ENCODE measurements at regions not wholly inside any gene's neighbourhood (a gene's known extent, or its start where the extent isn't known, plus 50 kb on each side); places are given as distances from the start of the nearest gene placed in this dataset.

DNA sequence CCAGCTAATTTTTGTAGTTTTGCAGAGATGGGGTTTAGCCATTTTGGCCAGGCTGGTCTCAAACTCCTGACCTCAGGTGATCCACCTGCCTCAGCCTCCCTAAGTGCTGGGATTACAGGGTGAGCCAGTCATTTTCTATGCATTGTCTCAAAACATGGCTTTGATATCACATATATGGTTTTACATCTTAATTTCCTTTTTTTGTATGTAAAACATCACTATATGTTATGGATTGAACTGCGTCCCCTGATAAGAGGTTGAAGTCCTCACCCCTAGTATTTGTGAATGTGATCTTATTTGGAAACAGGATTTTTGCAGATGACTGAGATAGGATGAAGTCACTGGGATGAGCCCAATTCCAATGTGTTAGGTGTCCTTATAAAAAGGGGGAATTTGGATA is 89.8 kb upstream of the MYCN start:
- TF ChIP-seq, protein P1, sequence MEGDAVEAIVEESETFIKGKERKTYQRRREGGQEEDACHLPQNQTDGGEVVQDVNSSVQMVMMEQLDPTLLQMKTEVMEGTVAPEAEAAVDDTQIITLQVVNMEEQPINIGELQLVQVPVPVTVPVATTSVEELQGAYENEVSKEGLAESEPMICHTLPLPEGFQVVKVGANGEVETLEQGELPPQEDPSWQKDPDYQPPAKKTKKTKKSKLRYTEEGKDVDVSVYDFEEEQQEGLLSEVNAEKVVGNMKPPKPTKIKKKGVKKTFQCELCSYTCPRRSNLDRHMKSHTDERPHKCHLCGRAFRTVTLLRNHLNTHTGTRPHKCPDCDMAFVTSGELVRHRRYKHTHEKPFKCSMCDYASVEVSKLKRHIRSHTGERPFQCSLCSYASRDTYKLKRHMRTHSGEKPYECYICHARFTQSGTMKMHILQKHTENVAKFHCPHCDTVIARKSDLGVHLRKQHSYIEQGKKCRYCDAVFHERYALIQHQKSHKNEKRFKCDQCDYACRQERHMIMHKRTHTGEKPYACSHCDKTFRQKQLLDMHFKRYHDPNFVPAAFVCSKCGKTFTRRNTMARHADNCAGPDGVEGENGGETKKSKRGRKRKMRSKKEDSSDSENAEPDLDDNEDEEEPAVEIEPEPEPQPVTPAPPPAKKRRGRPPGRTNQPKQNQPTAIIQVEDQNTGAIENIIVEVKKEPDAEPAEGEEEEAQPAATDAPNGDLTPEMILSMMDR (IDR thresholded peaks at IDR 0.05) = no peak
- TF ChIP-seq ZBTB21 (CRISPR knock-in tag; IDR thresholded peaks at IDR 0.05; ENCODE audit: borderline replicate concordance) (no peak), NFYB (CRISPR knock-in tag; conservative IDR thresholded peaks at IDR 0.05; ENCODE audit: low read depth) (no peak)
- TF ChIP-seq, protein P2, sequence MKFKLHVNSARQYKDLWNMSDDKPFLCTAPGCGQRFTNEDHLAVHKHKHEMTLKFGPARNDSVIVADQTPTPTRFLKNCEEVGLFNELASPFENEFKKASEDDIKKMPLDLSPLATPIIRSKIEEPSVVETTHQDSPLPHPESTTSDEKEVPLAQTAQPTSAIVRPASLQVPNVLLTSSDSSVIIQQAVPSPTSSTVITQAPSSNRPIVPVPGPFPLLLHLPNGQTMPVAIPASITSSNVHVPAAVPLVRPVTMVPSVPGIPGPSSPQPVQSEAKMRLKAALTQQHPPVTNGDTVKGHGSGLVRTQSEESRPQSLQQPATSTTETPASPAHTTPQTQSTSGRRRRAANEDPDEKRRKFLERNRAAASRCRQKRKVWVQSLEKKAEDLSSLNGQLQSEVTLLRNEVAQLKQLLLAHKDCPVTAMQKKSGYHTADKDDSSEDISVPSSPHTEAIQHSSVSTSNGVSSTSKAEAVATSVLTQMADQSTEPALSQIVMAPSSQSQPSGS (CRISPR knock-in tag; IDR thresholded peaks at IDR 0.05; ENCODE audit: borderline replicate concordance, low read depth) = no peak
- TF ChIP-seq, protein P3, sequence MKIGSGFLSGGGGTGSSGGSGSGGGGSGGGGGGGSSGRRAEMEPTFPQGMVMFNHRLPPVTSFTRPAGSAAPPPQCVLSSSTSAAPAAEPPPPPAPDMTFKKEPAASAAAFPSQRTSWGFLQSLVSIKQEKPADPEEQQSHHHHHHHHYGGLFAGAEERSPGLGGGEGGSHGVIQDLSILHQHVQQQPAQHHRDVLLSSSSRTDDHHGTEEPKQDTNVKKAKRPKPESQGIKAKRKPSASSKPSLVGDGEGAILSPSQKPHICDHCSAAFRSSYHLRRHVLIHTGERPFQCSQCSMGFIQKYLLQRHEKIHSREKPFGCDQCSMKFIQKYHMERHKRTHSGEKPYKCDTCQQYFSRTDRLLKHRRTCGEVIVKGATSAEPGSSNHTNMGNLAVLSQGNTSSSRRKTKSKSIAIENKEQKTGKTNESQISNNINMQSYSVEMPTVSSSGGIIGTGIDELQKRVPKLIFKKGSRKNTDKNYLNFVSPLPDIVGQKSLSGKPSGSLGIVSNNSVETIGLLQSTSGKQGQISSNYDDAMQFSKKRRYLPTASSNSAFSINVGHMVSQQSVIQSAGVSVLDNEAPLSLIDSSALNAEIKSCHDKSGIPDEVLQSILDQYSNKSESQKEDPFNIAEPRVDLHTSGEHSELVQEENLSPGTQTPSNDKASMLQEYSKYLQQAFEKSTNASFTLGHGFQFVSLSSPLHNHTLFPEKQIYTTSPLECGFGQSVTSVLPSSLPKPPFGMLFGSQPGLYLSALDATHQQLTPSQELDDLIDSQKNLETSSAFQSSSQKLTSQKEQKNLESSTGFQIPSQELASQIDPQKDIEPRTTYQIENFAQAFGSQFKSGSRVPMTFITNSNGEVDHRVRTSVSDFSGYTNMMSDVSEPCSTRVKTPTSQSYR (CRISPR knock-in tag; IDR thresholded peaks at IDR 0.05) = no peak
- TF ChIP-seq, protein P4, sequence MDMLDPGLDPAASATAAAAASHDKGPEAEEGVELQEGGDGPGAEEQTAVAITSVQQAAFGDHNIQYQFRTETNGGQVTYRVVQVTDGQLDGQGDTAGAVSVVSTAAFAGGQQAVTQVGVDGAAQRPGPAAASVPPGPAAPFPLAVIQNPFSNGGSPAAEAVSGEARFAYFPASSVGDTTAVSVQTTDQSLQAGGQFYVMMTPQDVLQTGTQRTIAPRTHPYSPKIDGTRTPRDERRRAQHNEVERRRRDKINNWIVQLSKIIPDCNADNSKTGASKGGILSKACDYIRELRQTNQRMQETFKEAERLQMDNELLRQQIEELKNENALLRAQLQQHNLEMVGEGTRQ (CRISPR knock-in tag; IDR thresholded peaks at IDR 0.05) = no peak
- TF ChIP-seq, protein P5, sequence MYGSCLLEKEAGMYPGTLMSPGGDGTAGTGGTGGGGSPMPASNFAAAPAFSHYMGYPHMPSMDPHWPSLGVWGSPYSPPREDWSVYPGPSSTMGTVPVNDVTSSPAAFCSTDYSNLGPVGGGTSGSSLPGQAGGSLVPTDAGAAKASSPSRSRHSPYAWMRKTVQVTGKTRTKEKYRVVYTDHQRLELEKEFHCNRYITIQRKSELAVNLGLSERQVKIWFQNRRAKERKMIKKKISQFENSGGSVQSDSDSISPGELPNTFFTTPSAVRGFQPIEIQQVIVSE (CRISPR knock-in tag; IDR thresholded peaks at IDR 0.05; ENCODE audit: borderline replicate concordance) = no peak
